Stimulated activated CD4-positive, alpha-beta T cell treated with anti-CD3 and anti-CD28 coated beads, Interleukin-15, amount 100 ng/mL, for 1 hour (primary cell): ENCODE measurements at regions not wholly inside any gene's neighbourhood (a gene's known extent, or its start where the extent isn't known, plus 50 kb on each side); places are given as distances from the start of the nearest gene placed in this dataset.

Experiments
- DNase-seq, 2 donors: peaks; one replicate each; pipeline ENCODE4 v3.0.0-alpha.2; 2020; ENCODE audit warnings: low read depth in 1 of 2, low spot score in 1 of 2

DNA sequence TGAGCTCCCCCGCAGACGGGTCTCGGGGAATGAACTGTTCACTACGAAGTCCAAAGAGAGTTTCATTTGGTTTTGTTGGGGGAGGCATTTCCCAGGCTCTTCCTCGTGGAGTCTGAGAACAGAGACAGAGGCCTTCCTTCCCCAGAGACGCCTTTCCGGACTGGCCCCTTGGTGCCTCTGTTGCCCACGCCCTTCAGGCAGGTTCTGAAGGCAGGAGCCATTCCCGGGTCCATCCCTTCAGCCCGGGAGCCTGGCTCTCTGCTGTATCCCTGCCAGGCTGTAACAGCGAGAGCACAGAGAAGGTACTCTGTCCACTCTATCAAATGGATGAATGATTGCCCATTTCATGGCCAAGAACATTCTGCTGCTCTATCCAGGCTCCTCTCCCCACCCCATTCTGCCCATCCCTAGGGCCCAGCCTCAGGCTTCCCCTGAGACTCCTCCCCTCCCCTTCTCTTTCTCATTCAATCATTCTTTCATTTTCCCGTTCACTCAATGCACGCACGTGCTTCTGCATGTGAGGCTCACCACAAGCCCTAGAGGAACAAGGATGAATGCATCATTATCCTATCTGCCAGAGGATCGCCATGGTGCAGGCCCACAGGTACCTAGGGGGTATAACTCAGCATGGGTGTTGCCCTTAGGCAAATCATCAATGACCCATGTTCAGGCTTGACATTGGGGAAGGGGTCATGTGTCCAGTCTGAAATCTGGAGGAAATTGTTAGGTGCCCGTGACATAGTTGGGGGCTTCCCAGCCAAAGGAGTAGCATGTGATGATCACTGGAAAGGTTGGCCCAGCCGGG, 298.6 kb downstream of the ZNF536 start:
- no peak for DNase-seq

DNA sequence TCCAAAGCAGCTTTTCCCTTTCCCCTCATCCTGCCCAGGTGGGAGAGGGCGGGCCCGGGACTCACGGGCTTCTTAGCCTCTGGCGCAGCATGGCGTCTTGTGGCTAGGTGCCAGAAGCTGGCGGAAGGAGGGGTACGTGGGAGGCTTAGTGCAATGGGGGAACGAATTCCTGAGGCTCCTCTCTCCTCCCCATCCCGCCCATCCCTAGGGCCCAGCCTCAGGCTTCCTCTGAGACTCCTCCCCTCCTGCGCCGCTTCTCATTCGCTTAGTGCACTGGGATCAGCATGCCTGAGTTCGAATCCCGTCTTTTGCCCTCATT, 297.8 kb downstream of the ZNF536 start:
- no peak for DNase-seq

DNA sequence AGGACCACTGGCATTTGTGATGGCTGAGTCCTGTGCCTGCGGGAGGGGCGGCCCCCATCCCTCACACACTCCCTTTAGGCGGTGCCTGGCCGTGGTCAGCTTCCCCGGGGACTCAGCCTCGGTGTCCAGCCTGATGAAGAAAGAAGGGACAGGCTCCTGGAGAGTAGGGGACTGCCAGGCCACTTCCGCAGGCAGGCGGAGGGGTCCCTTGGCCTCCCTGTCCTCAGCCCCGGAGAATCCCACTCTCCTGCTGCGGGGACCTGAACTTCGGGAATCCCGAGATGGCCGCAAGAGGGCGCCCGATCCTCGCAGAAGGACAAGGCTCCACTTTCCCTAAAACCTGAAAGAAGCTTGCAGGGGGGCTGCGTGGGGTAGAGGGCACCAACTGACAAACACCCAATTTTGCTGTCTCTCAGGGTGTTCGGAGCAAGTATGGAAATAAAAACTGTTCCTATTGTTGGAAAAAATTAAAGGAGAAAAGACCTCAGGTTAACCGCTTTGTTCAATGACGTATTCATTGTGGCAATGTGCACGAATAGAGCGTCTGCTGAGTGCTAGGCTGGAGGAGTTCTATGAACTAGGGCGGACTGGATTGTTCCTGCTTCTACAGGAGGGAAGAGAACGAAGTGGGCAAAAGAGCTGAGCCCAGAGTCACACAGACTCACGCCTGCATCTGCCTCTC, 297.3 kb downstream of the ZNF536 start:
- DNase-seq, result peak in 1 of 2 donors; percentile 35

DNA sequence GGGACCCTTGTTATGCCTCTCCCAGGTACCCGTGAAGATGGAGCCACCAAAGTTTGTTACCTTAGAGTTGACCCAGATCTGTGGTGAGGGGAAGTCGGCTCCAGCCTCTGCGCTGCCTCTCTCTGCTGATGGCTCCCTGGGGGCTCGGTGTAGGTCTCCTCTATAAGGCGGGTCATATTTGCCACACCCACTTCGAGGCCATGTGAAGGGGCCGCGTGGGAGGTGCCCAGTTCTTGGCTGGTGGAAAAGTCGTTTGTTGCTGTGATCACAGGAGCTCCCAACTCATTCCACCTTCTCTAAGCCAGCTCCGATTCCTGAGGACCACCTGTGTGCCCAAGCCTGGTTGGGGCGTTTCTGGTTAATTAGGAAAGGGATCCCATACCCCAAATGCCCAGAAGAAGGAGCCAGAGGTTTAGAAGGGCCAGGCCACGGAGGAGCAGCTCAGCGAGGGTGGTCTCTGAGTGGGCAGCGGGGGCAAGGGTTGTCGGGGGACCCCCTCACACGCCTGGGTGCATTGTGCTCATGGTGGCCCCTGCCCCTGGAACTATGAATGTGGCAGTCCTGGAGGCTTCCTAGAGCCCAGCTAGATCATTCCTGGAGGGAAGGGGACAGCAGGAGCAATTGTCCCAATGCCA, 296.5 kb downstream of the ZNF536 start:
- no peak for DNase-seq

DNA sequence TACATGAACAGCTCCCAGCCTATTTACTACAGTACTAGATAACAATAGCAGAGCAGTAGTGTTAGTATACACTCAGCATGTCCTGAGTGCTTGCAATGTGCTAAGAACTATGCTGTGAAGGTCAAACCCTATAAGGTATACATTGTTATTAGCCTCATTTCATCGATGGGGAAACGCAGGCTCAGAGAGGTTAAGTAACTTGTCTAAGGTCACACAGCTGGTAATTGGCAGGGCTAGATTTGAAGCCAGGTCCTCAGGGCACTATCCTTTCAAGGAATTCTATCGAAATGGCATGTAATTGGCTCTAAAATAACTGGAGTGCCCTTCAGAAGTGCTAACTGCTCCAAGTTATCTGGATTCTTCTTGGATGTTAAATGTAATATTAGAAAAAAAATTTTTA, 295.6 kb downstream of the ZNF536 start:
- DNase-seq, result no peak

DNA sequence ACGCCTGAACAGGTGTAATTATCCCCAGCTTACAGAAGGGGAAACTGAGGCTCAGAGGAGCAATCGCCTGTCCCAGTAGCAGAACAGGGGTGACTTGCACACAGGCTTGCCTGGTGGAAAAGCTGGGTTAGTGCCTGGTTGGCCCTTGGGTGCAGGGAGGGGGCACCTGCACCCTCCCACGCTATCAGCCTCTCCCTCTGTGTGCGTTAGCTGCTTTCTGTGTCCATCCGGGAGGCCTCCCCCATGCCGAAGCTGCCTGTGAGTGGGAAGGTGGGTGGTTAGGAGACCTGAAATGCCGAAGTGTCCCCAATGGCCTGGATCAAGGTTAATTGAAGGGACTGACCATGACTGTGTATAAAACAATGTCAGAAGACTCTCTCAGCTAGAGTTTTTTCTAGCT, 295.0 kb downstream of the ZNF536 start:
- no peak for DNase-seq

DNA sequence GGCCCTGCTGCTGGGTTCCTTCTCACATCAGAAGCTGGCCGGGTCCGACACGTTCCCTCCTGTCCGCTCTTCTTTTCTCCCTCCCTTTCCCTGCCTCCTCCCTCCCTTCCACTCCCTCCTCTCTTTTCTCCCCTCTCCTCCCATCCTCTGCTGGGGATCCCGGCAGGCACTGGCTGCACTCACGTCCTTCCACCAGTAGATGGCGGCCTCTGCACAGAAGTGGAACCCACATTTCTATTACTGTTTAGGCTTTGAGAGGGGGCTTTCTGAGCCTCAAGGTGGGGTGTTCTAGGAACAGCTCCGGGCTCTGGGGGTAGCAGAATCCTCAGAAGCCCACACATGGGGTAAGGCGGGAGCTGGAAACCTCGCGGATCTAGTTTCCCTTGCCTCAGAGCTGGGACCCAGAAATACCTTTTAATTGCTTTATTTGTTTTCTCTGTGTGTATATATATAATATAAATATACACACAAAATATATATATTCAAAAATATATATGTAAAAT, 294.2 kb downstream of the ZNF536 start:
- DNase-seq, result peak; percentile 11 to 14

DNA sequence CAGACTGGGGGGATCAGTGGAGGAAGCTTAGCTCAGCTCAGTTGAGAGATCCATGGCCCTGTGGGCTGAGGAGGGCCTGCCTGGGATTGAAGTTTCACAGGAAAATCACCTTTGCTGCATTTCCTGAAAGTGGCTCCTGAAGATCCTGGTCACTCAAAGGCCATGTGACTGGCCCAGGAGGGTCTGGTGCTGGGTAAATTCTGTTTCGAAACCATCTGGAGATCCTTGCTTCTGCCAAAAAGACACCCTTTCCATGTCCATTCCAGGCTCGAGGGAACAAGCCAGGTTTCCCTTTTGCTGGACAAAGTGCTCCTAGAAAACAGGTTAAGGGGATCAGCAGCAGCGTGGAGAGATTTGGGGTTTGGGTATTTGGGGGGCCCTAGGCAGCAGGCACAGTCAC, 293.3 kb downstream of the ZNF536 start:
- DNase-seq, result no peak

DNA sequence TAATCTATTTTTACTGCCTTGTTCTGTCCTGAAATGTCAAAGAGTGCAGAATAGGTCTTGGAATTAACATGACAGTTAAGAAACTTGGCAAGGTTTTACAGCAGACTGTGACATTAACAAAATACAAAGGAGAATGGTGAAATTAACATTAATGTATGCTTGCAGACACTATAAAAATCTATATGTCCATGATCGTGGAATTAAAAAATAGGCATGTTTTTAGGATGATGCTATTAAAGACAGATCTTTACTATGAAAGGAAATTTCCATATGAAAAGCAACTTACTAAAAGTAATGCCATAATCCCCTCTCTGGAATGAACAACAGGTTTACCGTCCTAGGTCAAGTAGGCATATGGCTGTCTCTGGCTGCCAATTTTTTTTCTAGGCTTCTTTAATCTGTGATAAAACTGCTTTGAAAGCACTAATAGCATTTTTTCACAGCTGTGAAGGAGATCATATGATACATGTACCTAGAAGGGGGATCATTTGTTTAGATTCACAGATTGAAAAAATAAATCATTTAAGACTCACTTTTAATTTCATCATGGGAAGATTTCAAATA, 291.5 kb downstream of the ZNF536 start:
- DNase-seq, result no peak

DNA sequence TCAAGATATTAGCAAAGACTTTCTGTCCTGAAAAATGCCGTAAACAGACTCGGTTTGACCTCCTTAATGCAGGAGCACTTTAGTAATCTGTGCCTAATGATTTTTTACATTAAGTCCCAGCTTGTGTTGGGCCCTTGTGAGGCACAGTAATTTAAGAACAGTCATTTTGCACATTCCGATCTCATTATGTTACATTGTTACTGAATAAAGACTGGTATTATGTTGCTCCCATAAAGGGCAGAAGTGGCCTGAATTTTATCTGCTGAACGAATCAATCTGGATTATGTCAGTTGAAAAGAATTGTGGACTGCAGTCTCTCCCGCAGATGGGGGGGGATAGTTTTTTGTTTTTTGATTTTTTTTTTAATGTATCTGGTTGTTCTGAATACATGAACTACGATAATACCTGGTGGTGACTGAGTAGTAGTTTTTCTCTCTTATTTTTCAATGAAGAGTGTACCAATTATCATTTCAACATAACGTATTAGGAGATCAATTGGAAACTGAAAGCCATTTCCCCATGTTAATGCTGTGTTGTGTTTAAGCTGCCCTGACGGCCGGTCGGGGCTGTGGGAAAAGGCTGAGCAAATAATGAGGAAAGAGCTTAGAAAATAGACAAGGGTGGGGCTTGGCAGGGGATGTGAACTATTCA, 290.2 kb downstream of the ZNF536 start:
- DNase-seq, result no peak

DNA sequence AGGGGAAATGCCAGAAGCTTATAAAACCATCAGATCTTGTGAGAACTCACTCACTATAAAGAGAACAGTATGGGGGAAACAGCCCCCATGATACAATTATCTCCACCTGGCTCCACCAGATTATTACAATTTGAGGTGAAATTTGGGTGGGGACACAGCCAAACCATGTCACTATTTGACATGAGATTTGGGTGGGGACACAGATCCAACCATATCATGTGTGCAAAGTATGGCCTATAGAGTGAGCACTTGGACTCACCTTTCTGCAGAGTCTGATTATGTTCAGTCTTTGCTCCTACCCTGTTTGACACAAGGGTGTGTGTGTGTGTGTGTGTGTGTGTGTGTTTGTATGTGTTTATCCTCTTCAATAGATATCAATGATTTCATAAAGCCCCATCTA, 287.5 kb downstream of the ZNF536 start:
- DNase-seq, result no peak

DNA sequence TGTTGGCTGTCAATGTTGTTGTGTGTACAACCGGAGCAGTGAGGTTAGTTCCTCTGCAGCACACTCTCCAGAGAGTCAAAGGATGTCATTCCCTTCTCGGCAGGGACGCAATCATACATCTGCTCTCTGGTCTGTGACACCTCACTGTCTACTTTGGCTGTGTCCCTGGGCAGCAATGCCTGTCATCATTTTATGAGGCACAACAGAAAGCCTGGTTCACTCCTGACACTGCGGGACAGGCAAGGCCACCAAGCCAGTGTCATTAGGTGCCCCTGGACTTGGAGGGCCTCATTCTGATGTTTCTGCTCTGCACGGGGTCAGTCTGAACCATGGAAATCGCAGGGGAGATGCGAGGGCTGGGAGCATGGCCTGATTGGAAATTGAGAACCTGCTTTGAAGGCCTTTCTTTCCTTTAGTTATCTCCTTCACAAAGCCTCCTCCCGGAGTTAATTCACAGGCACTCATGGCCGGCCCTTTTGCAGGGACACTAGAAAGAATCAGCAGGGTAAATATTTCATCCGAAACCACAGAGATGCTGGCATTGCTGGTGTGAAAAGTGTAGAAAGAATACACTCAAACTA, 284.4 kb downstream of the ZNF536 start:
- DNase-seq, result no peak

DNA sequence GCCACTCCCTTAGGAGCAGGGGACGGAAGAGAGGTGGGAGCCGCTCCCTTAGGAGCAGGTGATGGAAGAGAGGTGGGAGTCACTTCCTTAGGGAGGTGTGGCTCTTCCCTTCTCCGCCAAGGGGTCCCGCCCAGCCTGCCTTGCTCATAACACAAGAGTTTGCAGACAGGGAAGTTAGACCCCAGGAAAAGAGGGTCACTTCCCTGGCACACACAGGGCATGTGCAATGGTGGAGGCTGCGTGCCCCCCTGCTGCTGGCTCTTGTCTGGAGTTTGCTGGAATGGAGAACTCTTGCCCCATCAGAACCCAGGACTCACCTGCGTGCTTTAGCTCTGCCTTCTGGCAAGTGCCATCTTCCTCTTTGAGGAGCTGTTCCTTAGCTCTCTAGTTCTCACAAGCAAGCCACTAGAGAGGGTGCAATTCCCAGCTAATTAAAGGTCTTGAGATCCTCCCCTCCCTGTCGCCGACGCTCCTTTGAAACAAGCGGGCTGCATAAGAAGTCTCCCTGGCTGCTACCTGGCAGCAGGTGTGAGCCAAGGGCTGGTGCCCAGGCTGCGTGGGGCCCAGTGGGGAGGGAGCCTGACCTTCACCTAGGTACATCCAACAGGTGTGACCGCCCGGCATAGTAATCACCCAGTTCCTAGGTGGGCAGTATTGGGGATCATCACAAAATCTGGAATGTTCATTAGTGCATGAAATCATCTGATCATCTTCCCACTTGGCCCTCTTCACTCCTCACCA, 281.6 kb downstream of the ZNF536 start:
- no peak for DNase-seq

DNA sequence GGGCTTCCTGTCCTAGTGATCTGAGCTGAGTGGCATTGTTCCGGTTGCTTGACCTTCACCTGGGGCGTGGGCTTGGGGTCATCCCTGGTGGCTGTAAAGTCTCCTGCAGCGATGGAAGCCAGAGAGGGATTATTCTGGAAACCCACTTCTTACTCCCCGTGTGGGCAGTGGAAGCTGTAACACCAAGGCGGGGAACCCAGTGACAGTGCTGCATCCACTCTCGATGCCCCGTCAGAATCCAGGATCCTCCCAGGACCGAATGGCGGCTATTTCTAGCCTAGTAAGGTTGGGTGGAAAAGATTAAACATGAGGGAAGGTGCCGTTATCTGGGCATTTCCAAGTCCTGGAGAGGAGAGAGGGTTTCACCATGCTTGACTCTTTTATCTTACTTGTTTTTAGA, 280.6 kb downstream of the ZNF536 start:
- no peak for DNase-seq

DNA sequence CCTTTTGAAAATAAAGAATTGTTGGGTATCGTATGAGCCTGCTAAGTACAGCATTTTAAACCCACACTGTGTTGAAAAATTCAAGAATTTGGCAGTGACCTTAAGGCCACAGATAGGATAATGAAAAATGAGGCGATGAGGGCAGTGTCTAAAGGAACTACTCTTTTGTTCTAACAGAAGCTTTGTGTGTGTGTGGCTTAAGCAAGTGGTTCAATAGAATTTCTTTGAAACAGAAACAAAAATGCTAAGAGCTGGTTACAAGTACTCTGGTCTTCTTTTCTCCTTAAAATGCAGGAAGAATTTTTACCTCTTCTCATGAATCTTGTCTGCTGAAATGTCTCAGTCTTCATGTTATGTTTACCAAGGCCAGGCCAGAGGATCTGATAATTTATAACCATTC, 279.5 kb downstream of the ZNF536 start:
- no peak for DNase-seq

DNA sequence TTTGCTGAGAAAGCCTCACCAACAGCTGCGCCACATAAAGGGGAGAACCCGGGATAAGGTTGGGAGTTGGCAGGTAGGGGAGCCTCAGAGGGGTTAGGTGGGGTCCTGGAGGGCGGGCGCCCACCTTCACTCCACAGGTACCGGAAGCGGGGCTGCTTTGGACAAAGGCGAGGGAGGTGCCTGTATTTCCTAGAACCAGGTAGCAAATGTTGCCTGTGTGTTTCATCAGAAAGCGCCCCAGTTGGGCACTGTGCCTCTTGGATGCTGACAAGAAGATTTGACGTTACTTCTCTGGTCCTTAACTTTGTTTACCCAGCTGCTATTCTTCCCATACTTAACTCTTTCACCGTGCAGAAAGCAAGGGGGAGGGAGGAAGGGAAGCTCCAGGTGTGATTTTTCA, 278.9 kb downstream of the ZNF536 start:
- no peak for DNase-seq

DNA sequence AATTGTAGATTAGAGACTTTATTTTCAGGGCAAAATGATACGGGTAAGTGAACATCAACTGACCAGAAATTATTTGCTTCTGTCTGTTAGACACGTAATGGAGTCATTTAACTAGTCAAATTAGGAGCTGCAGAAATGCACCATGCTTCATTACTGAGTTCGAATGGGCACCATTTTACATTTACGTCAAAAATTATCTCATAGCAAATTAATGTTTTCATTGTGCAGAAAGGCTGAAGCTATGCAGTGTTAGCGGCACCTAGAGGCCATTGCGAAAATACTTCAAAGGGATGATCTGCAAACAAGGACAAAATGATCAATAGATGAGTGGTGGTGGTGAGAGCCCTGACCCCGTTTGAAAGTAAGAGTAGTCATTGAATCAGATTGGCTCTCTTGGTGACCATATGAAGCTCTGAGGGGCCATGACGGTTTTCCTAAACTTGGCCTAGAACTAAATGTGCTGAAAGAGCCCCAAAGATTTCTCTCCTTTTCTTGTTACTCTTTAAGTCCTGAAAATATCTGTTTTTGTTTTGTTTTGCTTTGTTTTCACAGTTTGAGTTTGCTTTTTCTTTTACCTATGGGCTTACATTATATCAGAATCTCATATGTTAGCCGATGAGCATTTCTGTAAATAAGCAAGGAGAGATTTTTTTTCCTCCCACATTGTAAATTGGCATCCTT, 277.9 kb downstream of the ZNF536 start:
- DNase-seq, result no peak

DNA sequence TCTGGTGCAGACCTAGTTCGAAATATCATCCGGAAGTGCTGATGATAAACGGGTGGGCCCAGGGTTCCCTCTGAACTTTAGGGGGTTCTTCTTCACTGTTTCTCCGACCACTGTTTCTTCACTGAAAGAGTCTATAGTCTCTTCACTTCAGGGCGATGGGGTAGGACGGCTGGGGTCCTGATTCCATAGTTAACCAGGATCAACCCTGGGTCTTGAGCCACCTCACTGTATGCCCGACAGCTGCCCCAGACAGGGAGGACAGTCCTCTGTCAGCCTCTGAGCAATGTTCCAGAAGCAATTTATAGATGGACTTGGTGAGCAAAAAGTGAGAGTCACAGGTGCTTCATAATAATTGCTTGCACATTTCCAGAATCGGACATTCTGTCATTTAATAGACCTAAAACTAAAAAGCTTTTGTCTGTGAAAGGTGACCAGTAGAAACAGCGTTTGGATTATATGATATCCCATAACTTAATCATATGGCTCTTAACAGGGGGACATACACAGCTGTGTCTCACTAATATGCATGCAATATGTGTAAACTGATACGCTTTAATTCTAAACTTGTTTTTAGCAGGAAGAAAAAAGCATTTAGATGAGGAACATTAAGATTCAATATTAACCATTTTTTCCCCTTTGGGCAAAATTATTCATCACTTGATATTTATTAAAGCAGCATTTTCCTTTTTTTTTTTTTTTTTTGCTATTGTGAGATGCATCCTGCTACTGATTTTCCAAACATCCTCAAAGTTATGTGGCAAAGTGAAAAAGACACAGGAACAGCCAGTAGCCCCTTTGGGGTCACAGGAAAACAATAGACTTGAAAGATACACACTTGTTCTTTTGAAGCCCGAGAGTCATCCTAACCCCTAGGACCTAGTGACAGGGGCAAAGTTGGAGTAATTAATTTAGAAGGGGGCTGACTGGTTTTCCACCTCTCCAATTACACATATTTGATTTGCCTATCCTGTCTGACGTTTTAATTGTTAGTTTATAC, 277.0 kb downstream of the ZNF536 start:
- DNase-seq, result no peak
